Body of pancreas (tissue), 4 donors: ENCODE measurements at regions not wholly inside any gene's neighbourhood (a gene's known extent, or its start where the extent isn't known, plus 50 kb on each side); places are given as distances from the start of the nearest gene placed in this dataset.

ENCODE experiments used
- CTCF ChIP-seq, 7 experiments: fragments of 450-650 bp in 4 of 7; fragments of 200-600 bp in 3 of 7; sonication (generic) in 3 of 7; IDR thresholded peaks; one replicate each; pipeline ENCODE4 v1.5.1; 2016 to 2019; ENCODE audit warnings: antibody characterized with exemption in 7 of 7
- POLR2A ChIP-seq, 3 donors: fragments of 450-650 bp; IDR thresholded peaks; one replicate each; pipeline ENCODE4 v1.6.1; 2016; ENCODE audit warnings: antibody characterized with exemption in 3 of 3, mild to moderate bottlenecking in 2 of 3

GRCh38 chr4:128549636-128550035, 259.9 kb upstream of the JADE1 start:
- TF ChIP-seq POLR2A (IDR thresholded peaks at IDR 0.05) (no peak), CTCF (IDR thresholded peaks at IDR 0.05) (no peak)
